ENCODE measurements at regions not wholly inside any gene's neighbourhood (a gene's known extent, or its start where the extent isn't known, plus 50 kb on each side); places are given as distances from the start of the nearest gene placed in this dataset.

DNA sequence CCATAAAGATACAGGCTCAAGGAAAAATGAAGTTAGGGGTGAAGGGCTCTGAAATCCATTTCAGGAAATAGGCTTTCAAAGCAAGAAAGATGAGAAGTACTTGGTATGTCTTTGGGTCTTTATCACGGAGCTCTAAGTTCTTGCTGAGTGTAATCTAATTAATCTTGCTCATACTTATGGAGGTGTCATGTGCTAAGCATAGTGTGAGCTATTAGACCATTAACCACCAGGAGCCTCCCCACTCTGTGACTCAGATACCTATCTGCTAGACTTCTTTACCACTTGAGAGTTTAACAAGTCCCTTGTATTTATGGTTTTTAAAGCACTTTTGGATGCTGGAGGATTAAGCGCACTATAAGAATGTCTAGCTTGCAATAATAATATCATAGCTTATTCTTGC is 678.7 kb downstream of the EPHA4 start:
- DNase-seq (no peak), ATAC-seq (ENCODE audit: low read depth) (no peak)
- no peak overlapping the region for H3K4me3 Mint-ChIP-seq
- CTCF ChIA-PET = no interaction called here
- H3K9me3 Mint-ChIP-seq = no peaks in the 10 kb centered on the region
- TF ChIP-seq, protein P1, sequence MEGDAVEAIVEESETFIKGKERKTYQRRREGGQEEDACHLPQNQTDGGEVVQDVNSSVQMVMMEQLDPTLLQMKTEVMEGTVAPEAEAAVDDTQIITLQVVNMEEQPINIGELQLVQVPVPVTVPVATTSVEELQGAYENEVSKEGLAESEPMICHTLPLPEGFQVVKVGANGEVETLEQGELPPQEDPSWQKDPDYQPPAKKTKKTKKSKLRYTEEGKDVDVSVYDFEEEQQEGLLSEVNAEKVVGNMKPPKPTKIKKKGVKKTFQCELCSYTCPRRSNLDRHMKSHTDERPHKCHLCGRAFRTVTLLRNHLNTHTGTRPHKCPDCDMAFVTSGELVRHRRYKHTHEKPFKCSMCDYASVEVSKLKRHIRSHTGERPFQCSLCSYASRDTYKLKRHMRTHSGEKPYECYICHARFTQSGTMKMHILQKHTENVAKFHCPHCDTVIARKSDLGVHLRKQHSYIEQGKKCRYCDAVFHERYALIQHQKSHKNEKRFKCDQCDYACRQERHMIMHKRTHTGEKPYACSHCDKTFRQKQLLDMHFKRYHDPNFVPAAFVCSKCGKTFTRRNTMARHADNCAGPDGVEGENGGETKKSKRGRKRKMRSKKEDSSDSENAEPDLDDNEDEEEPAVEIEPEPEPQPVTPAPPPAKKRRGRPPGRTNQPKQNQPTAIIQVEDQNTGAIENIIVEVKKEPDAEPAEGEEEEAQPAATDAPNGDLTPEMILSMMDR (IDR thresholded peaks at IDR 0.05) = no peak
- H3K36me3 Mint-ChIP-seq (ENCODE audit: low read depth) = no peaks in the 10 kb centered on the region
- no peak overlapping the region for H3K27ac Mint-ChIP-seq
- H3K4me1 Mint-ChIP-seq = no peaks in the 10 kb centered on the region
- H3K27me3 Mint-ChIP-seq = peaks cover 5% of the 10 kb centered on the region
- intact Hi-C loops (cut with micrococcal nuclease) = loop anchor here (5.0 kb wide), 1 partner anchor 679 kb away; the partner anchor contains the start of gene EPHA4
- POLR2A ChIA-PET = no interaction called here

DNA sequence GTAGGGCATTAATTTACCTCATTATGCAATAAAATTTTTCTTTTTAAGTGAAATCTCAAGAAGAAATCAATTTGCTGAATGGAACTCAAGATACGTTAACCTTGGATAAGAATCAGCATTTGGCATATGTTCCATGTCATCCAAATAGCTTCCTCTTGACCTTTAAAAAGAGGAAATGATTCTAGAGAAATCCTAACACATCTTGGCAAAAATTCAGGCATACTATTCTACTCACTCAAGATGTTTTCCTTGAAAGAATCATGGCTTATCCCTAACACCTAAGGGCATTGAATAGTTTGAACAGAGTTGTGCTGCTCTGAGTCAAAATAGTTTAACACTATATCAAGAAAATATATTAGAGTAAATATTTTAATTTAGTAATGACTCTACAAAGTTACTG is 678.0 kb downstream of the EPHA4 start:
- intact Hi-C loops (cut with micrococcal nuclease) = loop anchor here (5.0 kb wide), 1 partner anchor 678 kb away; the partner anchor contains the start of gene EPHA4
- no peaks in the 10 kb centered on the region for H3K4me1 Mint-ChIP-seq
- no peaks in the 10 kb centered on the region for H3K36me3 Mint-ChIP-seq (ENCODE audit: low read depth)
- ATAC-seq (ENCODE audit: low read depth) (no peak), DNase-seq (no peak)
- no peak overlapping the region for H3K4me3 Mint-ChIP-seq
- H3K27me3 Mint-ChIP-seq = peaks cover 5% of the 10 kb centered on the region
- no peaks in the 10 kb centered on the region for H3K9me3 Mint-ChIP-seq
- POLR2A ChIA-PET = no interaction called here
- H3K27ac Mint-ChIP-seq = no peak overlapping the region
- TF ChIP-seq, protein P1 (IDR thresholded peaks at IDR 0.05) = no peak
- CTCF ChIA-PET = no interaction called here

DNA sequence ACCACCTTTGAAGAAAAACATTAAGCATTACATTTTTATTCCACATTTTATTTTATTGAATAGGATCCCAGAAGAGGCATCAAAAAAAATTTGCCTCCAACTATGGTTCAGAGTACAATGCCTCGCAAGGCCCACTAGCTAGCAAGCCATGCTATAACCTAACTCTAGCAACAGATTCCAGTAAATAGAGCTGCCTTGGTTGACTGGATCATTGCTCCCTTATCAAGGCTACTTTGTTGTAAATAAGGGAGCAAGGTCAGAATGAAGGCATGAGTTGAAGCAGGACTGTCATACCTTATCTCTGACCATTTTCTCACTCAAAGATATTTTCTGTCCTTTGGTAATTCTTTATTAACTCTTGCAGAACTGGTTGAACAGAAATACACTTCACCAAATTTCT is 672.6 kb downstream of the EPHA4 start:
- Mint-ChIP-seq H3K9me3 (no peaks in the 10 kb centered on the region), H3K4me3 (no peak overlapping the region), H3K36me3 (ENCODE audit: low read depth) (no peaks in the 10 kb centered on the region), H3K27ac (no peak overlapping the region), H3K27me3 (peaks cover 3% of the 10 kb centered on the region), H3K4me1 (no peaks in the 10 kb centered on the region)
- ATAC-seq (ENCODE audit: low read depth) (no peak), DNase-seq (no peak)
- intact Hi-C loops (cut with micrococcal nuclease) = no loop called here
- ChIA-PET POLR2A (no interaction called here), CTCF (no interaction called here)
- TF ChIP-seq, protein P1 (IDR thresholded peaks at IDR 0.05) = no peak

DNA sequence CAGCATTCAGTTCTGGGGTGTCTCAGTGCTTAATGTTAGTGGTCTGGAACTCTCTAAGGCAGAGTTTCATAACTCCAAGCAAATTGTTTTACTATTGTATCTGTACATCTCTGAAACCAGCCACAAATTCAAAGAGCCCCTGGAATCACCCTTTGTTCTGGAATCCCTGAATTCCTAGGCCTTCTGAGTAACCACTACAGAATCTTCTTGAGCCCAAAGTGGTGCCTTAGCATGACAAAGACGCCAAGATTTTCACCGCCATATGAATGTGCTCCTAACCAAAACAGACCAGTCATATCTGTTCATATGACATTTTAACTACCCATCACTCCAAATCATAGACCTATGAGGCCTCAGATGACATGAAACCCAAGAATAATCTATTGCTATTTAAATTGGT is 668.1 kb downstream of the EPHA4 start:
- ChIA-PET POLR2A (no interaction called here), CTCF (no interaction called here)
- H3K4me1 Mint-ChIP-seq = no peaks in the 10 kb centered on the region
- intact Hi-C loops (cut with micrococcal nuclease) = no loop called here
- H3K27me3 Mint-ChIP-seq = peaks cover 3% of the 10 kb centered on the region
- DNase-seq (no peak), ATAC-seq (ENCODE audit: low read depth) (no peak)
- no peak overlapping the region for H3K4me3 Mint-ChIP-seq
- TF ChIP-seq, protein P1 (IDR thresholded peaks at IDR 0.05) = no peak
- H3K9me3 Mint-ChIP-seq = no peaks in the 10 kb centered on the region
- no peaks in the 10 kb centered on the region for H3K36me3 Mint-ChIP-seq (ENCODE audit: low read depth)
- H3K27ac Mint-ChIP-seq = no peak overlapping the region

DNA sequence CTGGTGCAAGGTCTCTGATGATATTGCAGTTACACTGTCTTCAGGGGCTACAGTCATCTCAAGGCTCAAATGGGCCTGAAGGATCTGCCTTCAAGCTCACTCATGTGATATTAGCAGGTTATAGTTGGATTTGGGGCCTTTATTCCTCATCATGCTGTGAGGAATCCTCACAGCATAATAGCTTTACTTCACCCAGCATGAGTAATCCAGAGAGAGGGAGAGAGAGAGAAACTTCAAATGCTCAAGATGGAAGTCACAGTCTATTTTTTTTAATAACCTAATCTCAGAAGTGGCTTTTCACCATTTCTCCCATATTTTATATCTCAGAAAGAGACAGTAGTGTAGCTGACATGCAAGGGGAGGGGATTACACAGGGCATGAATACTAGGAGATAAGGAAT is 658.7 kb downstream of the EPHA4 start:
- H3K4me1 Mint-ChIP-seq = no peaks in the 10 kb centered on the region
- ATAC-seq (ENCODE audit: low read depth) = no peak
- ChIA-PET POLR2A (no interaction called here), CTCF (no interaction called here)
- H3K4me3 Mint-ChIP-seq = no peak overlapping the region
- no peak for DNase-seq
- intact Hi-C loops (cut with micrococcal nuclease) = no loop called here
- TF ChIP-seq, protein P1 (IDR thresholded peaks at IDR 0.05) = no peak
- H3K27ac Mint-ChIP-seq = no peak overlapping the region
- H3K27me3 Mint-ChIP-seq = peaks cover 2% of the 10 kb centered on the region
- H3K9me3 Mint-ChIP-seq = no peaks in the 10 kb centered on the region
- no peaks in the 10 kb centered on the region for H3K36me3 Mint-ChIP-seq (ENCODE audit: low read depth)
